HuH-7 (cell line): ENCODE measurements at regions not wholly inside any gene's neighbourhood (a gene's known extent, or its start where the extent isn't known, plus 50 kb on each side); places are given as distances from the start of the nearest gene placed in this dataset.
"Not testable (repeated sequence)": the region's sequence is repeated elsewhere in the genome, so short reads cannot be mapped to it uniquely, and the experiment has no call there.

Source experiments
- DNase-seq: peaks from one replicate; pipeline ENCODE4 v3.0.0; 2011; ENCODE audit warnings: low spot score

DNA sequence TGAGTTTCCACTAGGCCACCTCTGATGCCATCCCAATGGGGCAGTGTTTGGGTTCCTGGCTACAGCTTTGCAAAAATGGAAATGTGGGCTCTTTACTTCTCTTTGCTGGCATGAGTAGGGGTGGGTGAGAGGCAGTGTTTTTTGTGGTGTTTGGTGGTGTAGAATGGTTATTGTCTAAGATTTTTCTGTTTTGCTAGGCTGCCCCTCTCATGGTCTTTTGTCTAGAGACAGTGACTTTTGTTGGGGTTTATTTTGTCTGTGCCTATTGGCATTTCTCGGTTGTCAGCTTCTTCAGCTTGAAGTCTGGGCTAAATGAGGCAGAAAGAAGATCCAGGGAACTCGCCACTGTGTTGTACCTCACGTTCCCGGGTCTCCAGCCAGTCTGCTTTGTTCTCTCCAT is 112.1 kb downstream of the CENPF start:
- no peak for DNase-seq

GRCh38 chr1:214717351-214717750 is 114.4 kb downstream of the CENPF start:
- no peak for DNase-seq

GRCh38 chr1:214718724-214719123 is 115.7 kb downstream of the CENPF start:
- DNase-seq, result no peak

GRCh38 chr1:214719207-214719606 is 116.2 kb downstream of the CENPF start:
- DNase-seq, result peak; percentile 6

DNA sequence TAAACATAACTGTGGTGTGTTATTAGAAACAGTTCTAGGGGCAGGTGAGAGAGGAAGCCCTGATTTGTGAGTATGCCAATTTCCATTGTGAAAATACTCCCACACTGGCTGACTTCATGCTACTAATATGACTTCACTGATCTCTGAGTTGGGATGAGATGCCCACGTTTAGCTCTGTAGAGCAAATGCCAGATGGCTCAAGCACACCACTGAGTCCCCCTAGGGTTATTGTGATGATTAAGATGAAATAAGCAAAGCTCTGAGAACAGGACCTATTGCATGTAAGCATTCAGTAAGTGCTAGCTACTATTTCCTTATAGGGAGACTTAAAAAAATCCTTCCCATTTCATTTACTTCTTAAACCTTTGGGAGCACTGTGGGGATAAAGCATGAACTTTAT is 117.6 kb downstream of the CENPF start:
- no peak for DNase-seq

GRCh38 chr1:214727274-214727673 is 124.3 kb downstream of the CENPF start:
- DNase-seq, result no peak

DNA sequence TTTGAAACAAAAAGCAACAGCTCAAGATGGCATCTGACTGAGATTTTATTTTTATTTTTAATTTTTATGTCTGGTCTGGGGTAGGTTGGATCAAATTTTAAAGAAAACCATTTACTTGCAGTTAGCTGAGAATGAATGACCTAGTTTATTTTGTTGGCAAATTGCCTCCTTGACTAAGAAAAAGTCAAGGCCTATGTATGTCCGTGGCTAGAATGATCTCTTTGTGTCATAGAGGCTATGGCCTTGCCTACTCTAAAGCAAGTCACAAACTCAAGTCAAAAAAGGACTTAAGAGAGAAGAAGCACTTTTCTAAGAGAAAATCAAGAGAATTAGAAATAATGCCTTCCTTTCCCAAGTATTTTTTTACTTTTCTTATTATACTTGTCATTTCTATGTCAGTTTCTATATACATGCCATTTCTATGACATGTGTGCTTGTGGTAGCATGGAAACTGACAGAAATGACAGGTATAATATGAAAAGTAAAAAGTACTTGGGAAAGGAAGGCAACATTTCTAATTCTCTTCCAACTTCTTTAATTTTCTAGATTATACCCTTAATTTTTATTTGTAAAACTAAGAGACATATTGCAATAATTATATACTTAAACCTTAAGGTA is 136.7 kb downstream of the CENPF start:
- no peak for DNase-seq

DNA sequence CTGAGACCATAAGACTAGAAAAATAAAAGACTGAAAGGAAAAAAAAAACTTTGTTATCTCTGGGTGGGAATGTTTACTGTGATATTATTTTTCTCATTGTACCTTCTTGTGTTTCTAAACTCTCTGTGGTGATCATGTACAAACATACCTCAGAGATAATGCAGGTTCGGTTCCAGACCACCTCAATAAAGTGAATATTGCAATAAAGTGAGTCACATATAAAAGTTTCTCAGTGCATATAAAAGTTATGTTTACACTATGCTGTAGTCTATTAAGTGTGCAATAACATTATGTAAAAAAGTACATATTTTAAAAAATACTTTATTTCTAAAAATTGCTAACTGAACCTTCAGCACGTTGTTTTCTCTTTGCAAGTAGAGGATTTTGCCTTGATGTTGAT is 137.5 kb downstream of the CENPF start:
- DNase-seq, result no peak

DNA sequence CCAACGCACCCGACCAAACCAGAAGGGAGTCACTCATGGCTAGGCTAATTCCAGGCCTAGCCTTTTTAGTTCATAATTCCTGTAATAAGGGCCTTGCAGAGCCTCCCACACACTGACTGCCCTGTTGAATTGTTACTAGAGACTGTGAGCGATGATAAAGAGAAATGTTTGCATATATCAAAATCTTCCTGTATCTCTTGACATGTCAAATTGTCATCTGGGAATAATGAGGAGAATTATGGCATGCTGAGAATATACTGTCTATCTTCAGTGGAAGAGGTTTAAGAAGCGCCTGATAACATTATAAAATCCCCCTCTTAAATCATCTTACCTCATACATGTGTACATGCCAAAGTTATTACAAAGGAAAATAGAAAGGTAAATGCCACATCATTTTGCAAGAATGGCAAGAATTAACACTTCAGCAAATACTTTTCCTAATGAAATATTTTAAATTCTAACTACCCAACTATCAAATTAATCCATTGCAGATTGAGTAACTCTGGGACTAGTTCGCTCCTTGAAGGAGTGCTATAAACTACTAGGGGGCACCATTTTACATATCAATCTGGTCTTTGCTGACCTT is 144.1 kb downstream of the CENPF start:
- no peak for DNase-seq

GRCh38 chr1:214753236-214753852 is 150.3 kb downstream of the CENPF start:
- DNase-seq, result no peak

DNA sequence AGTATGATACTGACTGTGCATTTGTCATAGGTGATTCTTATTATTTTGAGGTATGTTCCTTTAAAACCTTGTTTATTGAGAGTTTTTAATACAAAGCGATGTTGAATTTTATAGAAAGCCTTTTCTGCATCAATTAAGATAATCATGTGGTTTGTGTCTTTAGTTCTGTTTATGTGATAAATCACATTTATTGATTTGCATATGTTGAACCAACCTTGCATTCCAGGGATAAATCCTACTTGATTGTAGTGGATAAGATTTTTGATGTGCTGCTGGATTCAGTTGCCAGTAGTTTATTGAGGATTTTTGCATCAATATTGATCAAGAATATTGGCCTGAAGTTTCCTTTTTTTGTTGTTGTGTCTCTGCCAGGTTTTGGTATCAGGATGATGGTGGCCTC is 158.0 kb downstream of the CENPF start:
- no peak for DNase-seq

DNA sequence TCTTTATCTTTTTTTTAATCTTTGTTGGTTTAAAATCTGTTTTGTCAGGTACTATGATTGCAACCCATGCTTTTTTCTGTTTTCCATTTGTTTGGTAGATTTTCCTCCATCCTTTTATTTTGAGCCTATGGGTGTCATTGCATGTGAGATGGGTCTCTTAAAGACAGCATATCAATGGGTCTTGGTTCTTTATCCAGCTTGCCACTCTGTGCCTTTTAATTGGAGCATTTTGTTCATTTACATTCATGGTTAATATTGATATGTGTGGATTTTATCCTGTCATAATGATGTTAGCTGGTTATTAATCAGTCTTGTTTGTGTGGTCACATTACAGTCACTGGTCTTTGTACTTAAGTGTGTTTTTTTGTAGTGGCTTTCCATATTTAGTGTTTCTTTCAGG is 159.9 kb downstream of the CENPF start:
- no peak for DNase-seq

DNA sequence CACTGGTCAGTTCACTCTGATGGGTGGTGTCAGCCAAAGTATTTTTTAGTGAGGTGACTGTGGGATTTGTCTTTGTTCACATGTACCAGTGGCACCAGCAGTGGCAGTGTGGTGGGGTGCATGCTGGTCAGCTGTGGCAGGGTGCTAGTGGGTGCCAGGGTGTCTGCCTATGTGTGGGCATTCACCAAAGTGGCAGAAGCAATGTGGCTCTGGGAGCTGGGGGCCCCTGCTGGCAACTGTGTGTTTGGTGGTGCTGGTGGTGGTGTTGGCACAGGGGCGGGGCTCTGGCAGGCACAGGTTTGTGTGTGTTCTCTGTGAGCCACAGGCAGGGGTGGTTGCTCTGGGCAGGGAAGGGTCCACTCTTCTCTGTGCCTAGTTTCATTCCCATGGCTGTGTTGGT is 161.5 kb downstream of the CENPF start:
- DNase-seq, result no peak

DNA sequence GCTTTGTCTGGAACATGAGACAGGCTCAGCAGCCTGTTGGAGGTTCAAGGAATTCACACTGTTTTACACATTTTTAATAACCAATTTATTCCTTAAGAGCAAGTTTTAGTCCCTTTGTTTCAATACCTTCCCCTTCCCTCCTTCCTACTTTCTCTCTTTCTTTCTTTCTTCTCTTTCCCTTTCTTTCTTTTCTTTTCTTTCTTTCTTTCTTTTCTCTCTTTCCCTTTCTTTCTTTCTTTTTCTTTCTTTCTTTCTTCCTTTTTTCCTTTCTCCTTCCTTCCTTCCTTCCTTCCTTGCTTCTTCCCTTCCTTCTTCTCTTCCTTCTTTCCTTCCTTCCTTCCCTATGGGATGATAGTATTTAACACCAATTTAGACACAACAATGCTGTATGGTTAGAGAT is 164.2 kb downstream of the CENPF start:
- DNase-seq, result no peak

DNA sequence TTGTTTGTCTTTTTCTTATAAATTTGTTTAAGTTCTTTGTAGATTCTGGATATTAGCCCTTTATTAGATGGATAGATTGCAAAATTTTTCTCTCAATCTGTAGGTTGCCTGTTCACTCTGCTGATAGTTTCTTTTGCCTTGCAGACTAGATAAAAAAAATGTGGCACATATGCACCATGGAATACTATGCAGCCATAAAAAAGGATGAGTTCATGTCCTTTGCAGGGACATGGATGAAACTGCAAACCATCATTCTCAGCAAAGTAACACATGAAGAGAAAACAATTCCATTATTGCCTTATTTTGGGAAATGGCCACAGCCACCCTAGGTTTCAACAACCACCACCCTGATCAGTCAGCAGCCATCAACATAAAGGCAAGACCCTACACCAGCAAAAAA is 166.7 kb downstream of the CENPF start:
- DNase-seq, result not testable (repeated sequence)

DNA sequence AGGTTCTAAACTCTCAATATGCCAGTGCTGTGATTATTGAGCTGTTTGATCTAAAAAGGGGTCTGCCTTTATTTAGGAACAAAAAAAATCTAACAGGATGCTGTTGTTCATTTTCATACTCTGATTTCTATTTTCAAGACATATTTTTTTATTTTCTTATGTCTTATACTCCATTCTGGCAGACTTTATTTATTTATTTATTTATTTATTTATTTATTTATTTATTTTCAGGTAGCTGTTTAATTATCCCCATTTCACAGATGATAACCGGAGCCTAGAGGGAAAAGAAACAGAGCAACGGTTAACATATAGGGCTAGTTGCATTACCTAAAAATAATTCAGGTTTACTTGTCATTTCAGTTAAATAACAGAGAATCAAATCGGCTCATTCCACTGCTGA is 174.4 kb downstream of the CENPF start:
- no peak for DNase-seq

DNA sequence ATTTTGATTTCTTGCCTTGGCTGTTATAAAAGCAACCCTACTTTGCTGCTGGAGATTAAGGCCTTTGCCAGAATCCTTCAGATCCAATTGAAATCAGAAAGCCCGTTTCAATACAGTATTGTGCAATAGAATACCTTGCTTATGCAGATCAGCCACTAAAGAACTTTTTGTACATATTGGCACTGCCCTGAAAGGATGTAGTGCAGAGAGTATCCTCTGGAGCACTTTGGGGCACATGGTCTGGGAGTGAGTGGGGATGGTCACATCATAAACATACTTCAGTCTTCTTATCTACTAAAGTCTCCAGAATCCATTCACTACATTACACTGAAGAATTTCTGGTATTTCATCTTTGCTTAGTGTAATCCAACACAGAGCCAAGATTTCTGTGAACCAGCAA is 189.0 kb downstream of the CENPF start:
- DNase-seq, result no peak

DNA sequence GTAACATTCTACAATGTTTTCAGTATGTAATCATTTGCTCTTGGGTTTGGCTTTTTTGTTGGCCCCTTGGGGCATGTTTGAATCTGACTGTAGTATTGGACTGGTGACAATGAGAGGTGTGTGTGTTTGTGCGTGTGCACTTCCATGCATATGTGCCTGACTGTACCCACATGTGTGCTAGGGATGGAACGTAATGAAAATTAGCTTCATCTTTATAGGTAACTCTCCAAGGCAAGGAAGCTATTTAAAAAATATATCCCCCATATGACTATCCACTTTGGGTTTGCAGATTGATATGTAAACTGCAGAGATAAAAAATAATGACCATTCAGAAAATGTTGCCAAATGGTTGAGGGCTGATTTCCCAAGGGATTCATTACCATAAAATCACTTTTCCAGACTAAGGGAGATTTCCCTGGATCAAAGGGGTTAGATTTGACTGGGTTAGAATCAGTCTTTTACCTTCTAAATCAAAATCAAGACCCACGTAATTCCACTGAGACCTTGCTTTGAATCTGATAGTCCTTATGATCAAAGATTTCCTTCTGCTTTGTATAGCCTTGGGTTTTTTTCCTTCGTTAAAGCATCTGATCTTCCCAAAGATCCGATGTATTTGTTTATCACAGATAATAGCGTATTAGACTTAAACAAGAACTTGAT is 189.7 kb downstream of the CENPF start:
- DNase-seq, result no peak

- no peak for DNase-seq
These were observed 190.7 kb downstream of the CENPF start for GRCh38 chr1:214793708-214794107.

DNA sequence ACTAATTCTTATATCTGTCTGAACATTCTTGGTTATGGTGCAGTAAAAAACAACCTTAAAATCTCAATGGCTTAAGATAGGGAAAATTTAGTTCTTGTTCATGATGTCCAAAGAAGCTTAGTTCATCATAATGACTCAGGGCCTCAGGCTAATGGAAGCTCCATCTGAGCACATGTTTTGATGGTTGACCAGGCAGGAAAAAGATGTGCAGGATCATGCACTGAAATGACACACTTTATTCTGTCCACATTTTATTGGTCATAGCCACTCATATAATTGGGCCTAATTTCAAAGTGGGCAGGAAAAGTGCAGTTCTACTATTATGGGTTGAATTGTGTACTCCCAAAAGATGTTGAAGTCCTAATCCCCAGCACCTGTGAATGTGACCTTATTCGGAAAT is 198.2 kb downstream of the CENPF start:
- no peak for DNase-seq

GRCh38 chr1:214808845-214809460 is 206.0 kb downstream of the CENPF start:
- no peak for DNase-seq

DNA sequence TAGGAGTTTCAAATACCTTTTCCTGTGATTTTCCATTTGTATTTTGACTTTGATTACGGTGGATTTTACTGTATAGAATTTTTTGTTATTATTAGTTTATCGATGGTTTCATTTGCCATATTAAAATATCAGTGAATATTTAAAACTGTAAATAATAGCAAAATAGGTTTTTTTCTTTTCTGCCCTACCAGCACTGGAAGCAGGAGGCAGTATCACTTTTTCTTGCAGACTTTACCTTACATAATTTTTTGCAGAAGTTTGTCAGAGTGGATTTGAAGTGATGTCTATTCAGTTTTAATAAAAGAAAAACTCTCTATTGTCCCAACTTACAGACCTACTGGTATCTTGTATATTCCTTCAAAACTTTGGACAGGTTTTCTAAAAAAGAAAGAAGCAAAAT is 213.6 kb downstream of the CENPF start:
- no peak for DNase-seq
